HG03439 (cell line): ENCODE measurements at regions not wholly inside any gene's neighbourhood (a gene's known extent, or its start where the extent isn't known, plus 50 kb on each side); places are given as distances from the start of the nearest gene placed in this dataset.
"Not testable (repeated sequence)": the region's sequence is repeated elsewhere in the genome, so short reads cannot be mapped to it uniquely, and the experiment has no call there.

Experiments used
- ATAC-seq: cut with Tn5 transposase; IDR thresholded peaks from one replicate; pipeline ENCODE4 v1.9.1; 2021; ENCODE audit warnings: mild to moderate bottlenecking, moderate library complexity; ENCODE audit not compliant: unreplicated experiment

- ATAC-seq: no peak
Measured at GRCh38 chr7:113030489-113030888, 56.1 kb downstream of the GPR85 start.

GRCh38 chr7:113026941-113027340 lies 59.7 kb downstream of the GPR85 start:
- no peak for ATAC-seq

GRCh38 chr7:113017144-113017857 lies 69.3 kb downstream of the GPR85 start:
- not testable (repeated sequence) for ATAC-seq

GRCh38 chr7:113015034-113015645 lies 71.5 kb downstream of the GPR85 start:
- ATAC-seq: no peak

GRCh38 chr7:113013761-113014449 lies 72.7 kb downstream of the GPR85 start:
- ATAC-seq: no peak

GRCh38 chr7:113012862-113013261 lies 73.8 kb downstream of the GPR85 start:
- ATAC-seq: not testable (repeated sequence)

GRCh38 chr7:113010377-113010776 lies 76.2 kb downstream of the GPR85 start:
- no peak for ATAC-seq

GRCh38 chr7:113008755-113009154 lies 77.9 kb downstream of the GPR85 start:
- no peak for ATAC-seq

- no peak for ATAC-seq
Measured at GRCh38 chr7:113004726-113005454, 81.7 kb downstream of the GPR85 start.

- ATAC-seq: peak; percentile 69
Measured at GRCh38 chr7:113000316-113001020, 86.2 kb downstream of the GPR85 start.

GRCh38 chr7:112997831-112998230 lies 88.8 kb downstream of the GPR85 start:
- ATAC-seq: no peak

GRCh38 chr7:112996331-112996871 lies 90.2 kb downstream of the GPR85 start:
- ATAC-seq: no peak

GRCh38 chr7:112995059-112995824 lies 91.4 kb downstream of the GPR85 start:
- no peak for ATAC-seq

GRCh38 chr7:112994656-112995055 lies 92.0 kb downstream of the GPR85 start:
- no peak for ATAC-seq

GRCh38 chr7:112990624-112991023 lies 96.0 kb downstream of the GPR85 start:
- ATAC-seq: no peak

- no peak for ATAC-seq
Measured at GRCh38 chr7:112989531-112989930, 97.1 kb downstream of the GPR85 start.

GRCh38 chr7:112987171-112987570 lies 99.5 kb downstream of the GPR85 start:
- no peak for ATAC-seq

- ATAC-seq: no peak
Measured at GRCh38 chr7:112986256-112987031, 100.2 kb downstream of the GPR85 start.
